ENCODE measurements at regions not wholly inside any gene's neighbourhood (a gene's known extent, or its start where the extent isn't known, plus 50 kb on each side); places are given as distances from the start of the nearest gene placed in this dataset.

- Histone ChIP-seq H3K9me3 (ENCODE audit: insufficient read depth, low read length, severe bottlenecking) (no peaks in the 10 kb centered on the region), H3K4me2 (ENCODE audit: insufficient read depth, low read length) (no peak overlapping the region)
- TF ChIP-seq, protein P1, sequence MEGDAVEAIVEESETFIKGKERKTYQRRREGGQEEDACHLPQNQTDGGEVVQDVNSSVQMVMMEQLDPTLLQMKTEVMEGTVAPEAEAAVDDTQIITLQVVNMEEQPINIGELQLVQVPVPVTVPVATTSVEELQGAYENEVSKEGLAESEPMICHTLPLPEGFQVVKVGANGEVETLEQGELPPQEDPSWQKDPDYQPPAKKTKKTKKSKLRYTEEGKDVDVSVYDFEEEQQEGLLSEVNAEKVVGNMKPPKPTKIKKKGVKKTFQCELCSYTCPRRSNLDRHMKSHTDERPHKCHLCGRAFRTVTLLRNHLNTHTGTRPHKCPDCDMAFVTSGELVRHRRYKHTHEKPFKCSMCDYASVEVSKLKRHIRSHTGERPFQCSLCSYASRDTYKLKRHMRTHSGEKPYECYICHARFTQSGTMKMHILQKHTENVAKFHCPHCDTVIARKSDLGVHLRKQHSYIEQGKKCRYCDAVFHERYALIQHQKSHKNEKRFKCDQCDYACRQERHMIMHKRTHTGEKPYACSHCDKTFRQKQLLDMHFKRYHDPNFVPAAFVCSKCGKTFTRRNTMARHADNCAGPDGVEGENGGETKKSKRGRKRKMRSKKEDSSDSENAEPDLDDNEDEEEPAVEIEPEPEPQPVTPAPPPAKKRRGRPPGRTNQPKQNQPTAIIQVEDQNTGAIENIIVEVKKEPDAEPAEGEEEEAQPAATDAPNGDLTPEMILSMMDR (IDR thresholded peaks at IDR 0.05; ENCODE audit: borderline replicate concordance, extremely low read depth, low read length, poor library complexity, severe bottlenecking), result no peak
- no peak for TF ChIP-seq EZH2 (IDR thresholded peaks at IDR 0.05; ENCODE audit: borderline replicate concordance, low read depth, low read length, severe bottlenecking)
These were observed 188.1 kb downstream of the ASMT start for GRCh38 chrX:1802912-1803311.

GRCh38 chrX:1803741-1804140 lies 188.9 kb downstream of the ASMT start:
- no peak overlapping the region for H2AFZ ChIP-seq (ENCODE audit: low read depth, low read length)
- no peaks in the 10 kb centered on the region for H3K36me3 ChIP-seq (ENCODE audit: insufficient read depth, low read length)
- H3K27ac ChIP-seq (ENCODE audit: low read length), result no peak overlapping the region
- no peaks in the 10 kb centered on the region for H3K27me3 ChIP-seq (ENCODE audit: insufficient read depth, low read length, poor library complexity)
- H4K20me1 ChIP-seq (ENCODE audit: insufficient read depth, low read length), result no peaks in the 10 kb centered on the region
- no peak overlapping the region for H3K9ac ChIP-seq (ENCODE audit: low read depth, low read length)
- H3K4me3 ChIP-seq (ENCODE audit: low read depth in 1 of 2, low read length in 2 of 2), result no peak overlapping the region
- no peaks in the 10 kb centered on the region for H3K9me3 ChIP-seq (ENCODE audit: insufficient read depth, low read length, severe bottlenecking)
- TF ChIP-seq, protein P1 (IDR thresholded peaks at IDR 0.05; ENCODE audit: borderline replicate concordance, extremely low read depth, low read length, poor library complexity, severe bottlenecking), result no peak
- TF ChIP-seq EZH2 (IDR thresholded peaks at IDR 0.05; ENCODE audit: borderline replicate concordance, low read depth, low read length, severe bottlenecking), result no peak
- no peaks in the 10 kb centered on the region for H3K79me2 ChIP-seq (ENCODE audit: insufficient read depth, low read length)
- no peaks in the 10 kb centered on the region for H3K4me1 ChIP-seq (ENCODE audit: insufficient read depth, low read length)
- ATAC-seq (ENCODE audit: insufficient read depth, low read depth) (no peak), DNase-seq (no peak)
- no peak overlapping the region for H3K4me2 ChIP-seq (ENCODE audit: insufficient read depth, low read length)

More at GRCh38 chrX:1802912-1803311, 188.1 kb downstream of the ASMT start:
- no peaks in the 10 kb centered on the region for H3K36me3 ChIP-seq (ENCODE audit: insufficient read depth, low read length)
- H3K4me1 ChIP-seq (ENCODE audit: insufficient read depth, low read length), result no peaks in the 10 kb centered on the region
- no peaks in the 10 kb centered on the region for H3K27me3 ChIP-seq (ENCODE audit: insufficient read depth, low read length, poor library complexity)
- H4K20me1 ChIP-seq (ENCODE audit: insufficient read depth, low read length), result no peaks in the 10 kb centered on the region
- H3K4me3 ChIP-seq (ENCODE audit: low read depth in 1 of 2, low read length in 2 of 2), result no peak overlapping the region
- no peak for ATAC-seq (ENCODE audit: insufficient read depth, low read depth)
- H2AFZ ChIP-seq (ENCODE audit: low read depth, low read length), result no peak overlapping the region
- no peak for DNase-seq
- no peaks in the 10 kb centered on the region for H3K79me2 ChIP-seq (ENCODE audit: insufficient read depth, low read length)
- H3K27ac ChIP-seq (ENCODE audit: low read length), result no peak overlapping the region
- no peak overlapping the region for H3K9ac ChIP-seq (ENCODE audit: low read depth, low read length)

GRCh38 chrX:1807301-1807731 lies 192.5 kb downstream of the ASMT start:
- no peak overlapping the region for H3K27ac ChIP-seq (ENCODE audit: low read length)
- no peaks in the 10 kb centered on the region for H3K4me1 ChIP-seq (ENCODE audit: insufficient read depth, low read length)
- H4K20me1 ChIP-seq (ENCODE audit: insufficient read depth, low read length), result no peaks in the 10 kb centered on the region
- no peak overlapping the region for H2AFZ ChIP-seq (ENCODE audit: low read depth, low read length)
- no peaks in the 10 kb centered on the region for H3K9me3 ChIP-seq (ENCODE audit: insufficient read depth, low read length, severe bottlenecking)
- H3K27me3 ChIP-seq (ENCODE audit: insufficient read depth, low read length, poor library complexity), result no peaks in the 10 kb centered on the region
- no peak for TF ChIP-seq EZH2 (IDR thresholded peaks at IDR 0.05; ENCODE audit: borderline replicate concordance, low read depth, low read length, severe bottlenecking)
- TF ChIP-seq, protein P1 (IDR thresholded peaks at IDR 0.05; ENCODE audit: borderline replicate concordance, extremely low read depth, low read length, poor library complexity, severe bottlenecking), result no peak
- no peaks in the 10 kb centered on the region for H3K79me2 ChIP-seq (ENCODE audit: insufficient read depth, low read length)
- no peak for DNase-seq
- H3K4me2 ChIP-seq (ENCODE audit: insufficient read depth, low read length), result no peak overlapping the region
- H3K36me3 ChIP-seq (ENCODE audit: insufficient read depth, low read length), result no peaks in the 10 kb centered on the region
- ATAC-seq (ENCODE audit: insufficient read depth, low read depth), result no peak
- H3K4me3 ChIP-seq (ENCODE audit: low read depth in 1 of 2, low read length in 2 of 2), result no peak overlapping the region
- no peak overlapping the region for H3K9ac ChIP-seq (ENCODE audit: low read depth, low read length)

DNA sequence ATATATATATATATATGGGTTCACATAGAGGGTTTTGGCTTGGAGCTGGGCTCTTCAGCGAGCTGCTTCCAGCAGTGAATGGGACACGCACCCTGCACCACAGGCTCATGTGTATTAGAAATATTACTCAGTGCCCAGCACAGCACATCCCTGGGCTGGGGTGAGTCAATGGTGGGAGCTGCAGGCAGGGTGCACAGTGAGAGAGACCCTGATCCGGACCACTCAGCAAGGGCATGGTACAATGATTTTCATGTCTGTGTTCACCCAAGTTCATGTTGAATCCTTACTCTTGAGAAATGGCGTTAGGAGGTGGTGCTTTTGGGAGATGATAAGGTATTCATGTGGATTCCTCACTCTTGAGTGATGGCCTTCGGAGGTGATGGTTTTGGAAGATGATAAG lies 194.7 kb downstream of the ASMT start:
- no peak for TF ChIP-seq EZH2 (IDR thresholded peaks at IDR 0.05; ENCODE audit: borderline replicate concordance, low read depth, low read length, severe bottlenecking)
- TF ChIP-seq, protein P1 (IDR thresholded peaks at IDR 0.05; ENCODE audit: borderline replicate concordance, extremely low read depth, low read length, poor library complexity, severe bottlenecking), result no peak
- DNase-seq (no peak), ATAC-seq (ENCODE audit: insufficient read depth, low read depth) (no peak)
- no peaks in the 10 kb centered on the region for H3K27me3 ChIP-seq (ENCODE audit: insufficient read depth, low read length, poor library complexity)
- H4K20me1 ChIP-seq (ENCODE audit: insufficient read depth, low read length), result no peaks in the 10 kb centered on the region
- no peak overlapping the region for H3K4me3 ChIP-seq (ENCODE audit: low read depth in 1 of 2, low read length in 2 of 2)
- H3K4me1 ChIP-seq (ENCODE audit: insufficient read depth, low read length), result no peaks in the 10 kb centered on the region
- no peaks in the 10 kb centered on the region for H3K79me2 ChIP-seq (ENCODE audit: insufficient read depth, low read length)
- no peak overlapping the region for H2AFZ ChIP-seq (ENCODE audit: low read depth, low read length)
- no peak overlapping the region for H3K4me2 ChIP-seq (ENCODE audit: insufficient read depth, low read length)
- no peak overlapping the region for H3K27ac ChIP-seq (ENCODE audit: low read length)
- no peak overlapping the region for H3K9ac ChIP-seq (ENCODE audit: low read depth, low read length)
- no peaks in the 10 kb centered on the region for H3K36me3 ChIP-seq (ENCODE audit: insufficient read depth, low read length)
- no peaks in the 10 kb centered on the region for H3K9me3 ChIP-seq (ENCODE audit: insufficient read depth, low read length, severe bottlenecking)
